ENCODE measurements at regions not wholly inside any gene's neighbourhood (a gene's known extent, or its start where the extent isn't known, plus 50 kb on each side); places are given as distances from the start of the nearest gene placed in this dataset.

DNA sequence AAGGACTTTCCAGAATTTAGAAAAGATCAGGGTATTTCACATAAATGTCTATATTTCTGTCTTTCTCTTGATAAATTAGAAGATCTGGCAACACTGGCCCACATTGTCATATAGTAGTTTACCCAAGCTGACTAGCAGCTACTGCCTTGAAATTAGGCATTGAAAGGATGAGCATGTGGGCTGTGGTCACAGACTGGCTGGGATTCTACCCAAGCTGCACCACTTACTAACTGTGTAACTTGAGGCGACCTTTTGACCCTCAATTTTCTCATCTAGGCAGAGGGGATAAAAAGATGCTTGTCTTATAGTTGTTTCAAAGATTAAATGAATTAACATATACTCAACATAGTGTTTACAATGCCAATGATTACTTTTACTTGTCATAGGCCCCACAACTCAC, 152.7 kb upstream of the BMP2 start:
- no peak for TF ChIP-seq POLR2AphosphoS5 (IDR thresholded peaks at IDR 0.05; ENCODE audit: borderline replicate concordance, low read depth, low read length)
- no peak for TF ChIP-seq EZH2 (IDR thresholded peaks at IDR 0.05)
